ENCODE measurements at regions not wholly inside any gene's neighbourhood (a gene's known extent, or its start where the extent isn't known, plus 50 kb on each side); places are given as distances from the start of the nearest gene placed in this dataset.

- Histone ChIP-seq H3K9ac (ENCODE audit: low read length) (no peak overlapping the region), H3K9me2 (replicated peaks; ENCODE audit: insufficient read depth, low read length) (no peaks in the 10 kb centered on the region), H3K27ac (ENCODE audit: low read depth, low read length) (no peak overlapping the region)
Observed at GRCh38 chr20:58128635-58129625, 99.5 kb downstream of the ANKRD60 start.

GRCh38 chr20:58127701-58128111, 100.7 kb downstream of the ANKRD60 start:
- Histone ChIP-seq H3K4me2 (ENCODE audit: low read depth, low read length, poor library complexity, severe bottlenecking) (no peak overlapping the region), H3K79me2 (ENCODE audit: insufficient read depth, low read length) (no peaks in the 10 kb centered on the region), H2AFZ (ENCODE audit: low read depth, low read length, severe bottlenecking) (no peak overlapping the region), H3K9me3 (ENCODE audit: insufficient read depth, low read length) (no peaks in the 10 kb centered on the region), H3K36me3 (ENCODE audit: low read length) (no peaks in the 10 kb centered on the region), H3K27ac (ENCODE audit: low read depth, low read length) (no peak overlapping the region), H3K9ac (ENCODE audit: low read length) (no peak overlapping the region), H3K27me3 (ENCODE audit: low read length) (no peaks in the 10 kb centered on the region), H3K9me2 (replicated peaks; ENCODE audit: insufficient read depth, low read length) (no peaks in the 10 kb centered on the region), H3F3A (ENCODE audit: insufficient read depth) (no peaks in the 10 kb centered on the region), H4K20me1 (ENCODE audit: low read depth, low read length) (no peaks in the 10 kb centered on the region), H3K4me3 (ENCODE audit: insufficient read depth, low read length, poor library complexity, severe bottlenecking) (no peak overlapping the region)
- TF ChIP-seq EZH2phosphoT487 (conservative IDR thresholded peaks at IDR 0.05; ENCODE audit: low read length) (no peak), CTCF (IDR thresholded peaks at IDR 0.05; ENCODE audit: insufficient read depth, low read length, poor library complexity, severe bottlenecking) (no peak)

More at GRCh38 chr20:58128635-58129625, 99.5 kb downstream of the ANKRD60 start:
- Histone ChIP-seq H3K79me2 (ENCODE audit: insufficient read depth, low read length) (no peaks in the 10 kb centered on the region), H4K20me1 (ENCODE audit: low read depth, low read length) (no peaks in the 10 kb centered on the region), H2AFZ (ENCODE audit: low read depth, low read length, severe bottlenecking) (no peak overlapping the region), H3F3A (ENCODE audit: insufficient read depth) (no peaks in the 10 kb centered on the region), H3K27me3 (ENCODE audit: low read length) (no peaks in the 10 kb centered on the region), H3K9me3 (ENCODE audit: insufficient read depth, low read length) (no peaks in the 10 kb centered on the region), H3K4me2 (ENCODE audit: low read depth, low read length, poor library complexity, severe bottlenecking) (no peak overlapping the region), H3K4me3 (ENCODE audit: insufficient read depth, low read length, poor library complexity, severe bottlenecking) (no peak overlapping the region), H3K36me3 (ENCODE audit: low read length) (no peaks in the 10 kb centered on the region)
- TF ChIP-seq CTCF (IDR thresholded peaks at IDR 0.05; ENCODE audit: insufficient read depth, low read length, poor library complexity, severe bottlenecking) (no peak), EZH2phosphoT487 (conservative IDR thresholded peaks at IDR 0.05; ENCODE audit: low read length) (no peak)

GRCh38 chr20:58125726-58126125, 102.7 kb downstream of the ANKRD60 start:
- H3K9ac ChIP-seq (ENCODE audit: low read length) = no peak overlapping the region
- H3K4me3 ChIP-seq (ENCODE audit: insufficient read depth, low read length, poor library complexity, severe bottlenecking) = no peak overlapping the region
- H3K36me3 ChIP-seq (ENCODE audit: low read length) = no peaks in the 10 kb centered on the region
- H3F3A ChIP-seq (ENCODE audit: insufficient read depth) = no peaks in the 10 kb centered on the region
- H2AFZ ChIP-seq (ENCODE audit: low read depth, low read length, severe bottlenecking) = no peak overlapping the region
- no peak overlapping the region for H3K27ac ChIP-seq (ENCODE audit: low read depth, low read length)
- H4K20me1 ChIP-seq (ENCODE audit: low read depth, low read length) = no peaks in the 10 kb centered on the region
- H3K9me3 ChIP-seq (ENCODE audit: insufficient read depth, low read length) = no peaks in the 10 kb centered on the region
- TF ChIP-seq CTCF (IDR thresholded peaks at IDR 0.05; ENCODE audit: insufficient read depth, low read length, poor library complexity, severe bottlenecking) (no peak), EZH2phosphoT487 (conservative IDR thresholded peaks at IDR 0.05; ENCODE audit: low read length) (no peak)
- H3K79me2 ChIP-seq (ENCODE audit: insufficient read depth, low read length) = no peaks in the 10 kb centered on the region
- H3K4me2 ChIP-seq (ENCODE audit: low read depth, low read length, poor library complexity, severe bottlenecking) = no peak overlapping the region
- no peaks in the 10 kb centered on the region for H3K9me2 ChIP-seq (replicated peaks; ENCODE audit: insufficient read depth, low read length)
- H3K27me3 ChIP-seq (ENCODE audit: low read length) = no peaks in the 10 kb centered on the region
